ENCODE measurements at regions not wholly inside any gene's neighbourhood (a gene's known extent, or its start where the extent isn't known, plus 50 kb on each side); places are given as distances from the start of the nearest gene placed in this dataset.

- no peak for DNase-seq
Measured at GRCh38 chr6:169989594-169989993, 238.2 kb downstream of the ERMARD start.

- DNase-seq, result no peak
Measured at GRCh38 chr6:169988769-169989550, 237.5 kb downstream of the ERMARD start.

DNA sequence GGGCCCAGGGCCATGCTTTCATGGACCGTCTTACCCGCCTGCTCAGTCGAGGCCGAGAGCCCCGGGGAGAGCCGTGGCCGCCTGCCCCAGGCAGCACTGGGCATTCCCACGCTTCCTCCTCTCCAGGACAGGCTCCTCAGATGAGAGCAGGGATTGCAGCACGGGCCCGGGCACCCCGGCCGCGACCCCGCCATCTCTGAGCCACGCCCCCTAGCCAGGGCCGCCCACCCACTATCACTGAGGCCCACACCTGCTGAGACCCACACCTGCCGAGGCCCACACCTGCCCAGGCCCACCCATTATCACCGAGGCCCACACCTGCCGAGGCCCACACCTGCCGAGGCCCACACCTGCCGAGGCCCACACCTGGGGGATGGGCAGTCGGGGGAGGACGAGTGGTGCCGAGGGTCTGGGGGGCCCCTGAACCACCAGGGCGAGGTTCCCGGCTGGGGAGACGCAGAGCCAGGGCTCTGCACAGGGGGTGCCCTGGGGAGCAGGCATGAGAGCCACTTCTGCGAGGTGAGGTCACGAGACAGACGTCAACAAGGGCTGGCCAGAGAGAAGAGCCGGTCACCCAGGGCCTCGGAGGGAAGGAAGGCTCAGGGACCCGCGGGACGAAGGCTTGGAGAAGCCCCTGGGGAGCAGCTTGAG lies 235.6 kb downstream of the ERMARD start:
- DNase-seq, result no peak

DNA sequence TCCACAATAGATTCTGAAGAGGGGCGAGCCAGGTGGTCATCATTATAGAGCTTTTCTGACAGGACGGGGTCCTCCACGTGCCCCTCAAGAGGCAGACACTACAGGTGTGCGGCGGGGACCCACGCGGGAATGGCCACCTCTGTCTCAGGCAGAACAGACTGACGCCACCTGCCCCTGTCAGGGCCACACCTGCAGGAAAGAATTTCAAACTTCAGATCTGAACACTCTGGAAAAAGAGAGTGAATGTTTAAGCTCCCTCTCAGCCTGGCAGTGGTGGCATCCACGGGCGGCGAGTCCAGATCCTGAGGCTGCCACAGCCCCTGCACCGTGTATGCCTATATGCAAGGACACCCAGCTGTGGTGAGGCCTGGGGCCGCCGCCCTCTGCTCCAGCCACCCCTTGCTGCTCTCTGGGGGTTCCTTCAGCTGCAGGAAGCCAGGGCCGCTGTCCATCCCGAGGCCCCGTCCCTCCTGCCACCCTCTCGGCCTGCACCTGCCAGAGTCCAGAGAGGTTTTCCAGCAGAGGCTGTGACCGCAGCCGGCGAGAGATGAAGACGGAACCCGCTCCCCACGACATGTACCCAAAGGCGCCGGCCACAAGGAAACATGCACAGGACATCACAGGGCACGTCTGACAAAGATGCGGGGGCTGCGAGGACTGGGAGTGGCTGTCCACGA lies 234.9 kb downstream of the ERMARD start:
- no peak for DNase-seq

DNA sequence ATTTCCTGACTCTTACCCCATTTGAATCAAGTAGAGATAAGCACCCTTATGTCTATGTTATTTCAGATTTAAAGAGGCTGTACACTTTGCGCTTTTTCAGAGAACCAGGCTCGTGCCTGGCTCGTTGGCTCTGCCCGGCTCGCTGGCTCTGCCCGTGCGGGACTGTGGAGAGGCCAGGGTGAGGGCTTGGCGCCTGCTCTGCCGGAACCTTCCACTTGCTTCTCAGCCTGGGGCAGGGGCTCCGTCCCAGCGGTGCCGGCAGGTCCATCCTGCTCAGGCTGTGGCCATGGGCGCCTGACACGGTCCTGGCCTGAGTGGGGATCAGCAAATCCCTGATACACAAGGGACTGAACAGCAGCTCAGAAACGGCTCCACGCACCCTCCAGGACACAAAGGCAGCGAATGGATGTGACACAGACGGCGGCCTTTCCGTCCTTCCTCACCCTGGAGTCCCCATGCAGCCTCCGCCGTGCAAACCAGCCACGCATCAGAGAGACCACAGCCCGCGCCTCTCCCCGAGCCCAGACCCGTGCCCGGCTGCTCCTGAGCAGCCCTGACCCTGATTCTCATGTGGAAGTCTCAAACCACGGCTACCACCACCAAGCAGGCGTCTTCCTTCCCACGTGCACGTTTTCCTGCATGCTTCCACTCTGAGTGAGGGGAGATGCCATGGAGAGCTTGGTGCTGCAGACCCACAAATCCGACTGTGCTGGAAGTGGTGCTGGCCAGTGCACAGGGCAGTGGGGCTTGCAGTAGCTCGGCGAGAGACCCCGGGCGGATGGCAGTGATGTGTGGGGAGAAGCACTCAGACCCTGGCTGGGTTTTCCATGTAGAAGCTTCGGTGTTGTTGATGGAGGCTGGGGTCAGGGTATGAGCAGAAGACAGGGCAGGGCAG lies 233.9 kb downstream of the ERMARD start:
- DNase-seq, result no peak

DNA sequence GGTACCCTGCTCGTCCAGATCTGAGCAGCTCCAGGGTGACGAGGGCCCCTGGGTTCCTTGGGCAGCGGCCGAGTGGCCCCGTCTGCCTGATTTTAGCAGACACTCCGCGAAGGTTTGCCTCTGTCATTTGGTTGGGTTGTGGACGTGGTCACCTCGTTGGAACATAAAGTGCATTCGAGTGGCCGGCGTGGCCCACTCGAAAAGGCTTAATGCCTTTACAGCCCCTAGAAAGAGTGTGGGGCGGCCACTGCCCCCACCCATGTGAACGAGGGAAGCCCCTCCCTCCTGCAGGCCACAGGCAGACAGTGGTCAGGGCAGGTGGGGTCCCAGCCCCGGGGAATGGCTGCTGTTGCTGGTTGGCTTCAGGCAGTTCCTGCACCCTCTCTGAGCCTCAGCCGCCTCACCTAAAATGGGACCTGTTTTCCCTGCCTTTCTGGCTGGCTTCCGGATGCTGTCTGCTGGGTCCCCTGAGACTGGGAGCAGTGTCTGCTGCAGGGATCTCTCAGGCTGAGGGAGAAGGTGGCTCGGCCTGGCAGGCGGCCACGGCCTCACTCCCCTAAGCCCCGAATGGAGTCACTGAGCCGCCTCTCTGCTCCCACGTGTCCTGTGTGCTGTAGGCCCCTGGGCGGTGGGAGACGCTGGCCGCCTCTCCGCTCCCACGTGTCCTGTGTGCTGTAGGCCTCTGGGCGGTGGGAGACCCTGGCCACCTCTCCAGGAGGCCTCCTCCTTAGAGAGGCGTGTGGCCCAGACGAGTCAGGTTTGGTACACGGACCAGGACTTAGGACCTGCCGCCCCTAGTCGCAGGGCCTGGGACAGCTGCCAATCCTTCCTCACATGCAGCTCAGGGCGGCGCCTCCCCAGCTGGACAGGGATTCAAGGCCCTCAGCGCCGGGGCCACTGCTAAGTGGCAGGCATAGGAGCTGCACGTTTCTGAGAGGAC lies 233.0 kb downstream of the ERMARD start:
- no peak for DNase-seq

DNA sequence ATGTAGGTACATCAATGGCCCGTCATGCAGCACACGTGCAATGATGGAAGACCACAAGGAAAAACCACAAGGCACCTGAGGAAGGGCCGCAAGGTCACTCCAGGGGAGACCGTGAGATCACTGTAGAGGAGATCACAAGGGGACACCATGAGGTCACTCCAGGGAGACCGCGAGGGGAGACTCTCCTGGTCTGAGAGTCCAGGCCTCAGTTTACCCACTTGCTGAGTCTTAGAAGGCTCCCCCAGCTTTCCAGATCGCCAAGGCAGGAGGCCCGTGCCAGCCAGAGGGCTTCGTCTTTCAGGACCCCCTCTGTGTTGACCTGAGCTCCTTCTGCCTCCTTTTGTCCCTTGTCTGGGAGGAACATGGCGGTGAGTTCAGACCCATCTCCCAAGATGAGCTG lies 232.2 kb downstream of the ERMARD start:
- DNase-seq, result no peak

GRCh38 chr6:169982461-169983386 lies 231.3 kb downstream of the ERMARD start:
- DNase-seq, result no peak

- no peak for DNase-seq
Measured at GRCh38 chr6:169981969-169982368, 230.5 kb downstream of the ERMARD start.

- DNase-seq, result no peak
Measured at GRCh38 chr6:169981568-169981967, 230.1 kb downstream of the ERMARD start.

- no peak for DNase-seq
Measured at GRCh38 chr6:169980826-169981450, 229.5 kb downstream of the ERMARD start.

- DNase-seq, result no peak
Measured at GRCh38 chr6:169979873-169980432, 228.5 kb downstream of the ERMARD start.

DNA sequence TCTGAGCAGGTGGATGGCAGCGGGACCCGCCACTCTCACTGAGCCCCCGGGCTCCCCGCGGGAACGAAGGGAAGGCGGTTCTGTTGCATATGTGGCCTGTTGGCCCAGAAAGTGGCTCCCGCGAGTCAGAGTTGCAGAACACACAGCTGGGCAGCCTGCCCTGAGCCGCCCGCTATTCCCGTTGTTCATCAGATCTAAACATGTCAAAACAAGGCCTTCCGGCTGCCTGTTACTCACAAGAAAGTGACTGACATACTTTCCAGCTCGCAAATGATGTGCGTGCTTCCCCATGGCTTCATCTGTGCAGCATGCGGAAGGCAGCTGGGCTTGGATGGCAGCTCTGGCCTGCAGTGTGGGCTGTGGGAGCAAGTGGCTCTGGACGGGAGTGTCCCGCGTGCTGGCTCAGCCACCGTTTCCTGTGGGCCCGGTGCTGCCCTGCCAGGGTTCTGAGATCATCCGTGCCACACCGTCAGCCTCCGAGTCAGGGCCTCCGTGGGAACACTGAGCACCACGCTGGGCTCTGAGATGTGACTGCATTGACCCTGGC lies 227.3 kb downstream of the ERMARD start:
- peak; percentile 63 for DNase-seq

- DNase-seq, result no peak
Measured at GRCh38 chr6:169977434-169978265, 226.2 kb downstream of the ERMARD start.

GRCh38 chr6:169976301-169977081 lies 225.1 kb downstream of the ERMARD start:
- DNase-seq, result no peak

GRCh38 chr6:169975701-169976100 lies 224.3 kb downstream of the ERMARD start:
- no peak for DNase-seq

DNA sequence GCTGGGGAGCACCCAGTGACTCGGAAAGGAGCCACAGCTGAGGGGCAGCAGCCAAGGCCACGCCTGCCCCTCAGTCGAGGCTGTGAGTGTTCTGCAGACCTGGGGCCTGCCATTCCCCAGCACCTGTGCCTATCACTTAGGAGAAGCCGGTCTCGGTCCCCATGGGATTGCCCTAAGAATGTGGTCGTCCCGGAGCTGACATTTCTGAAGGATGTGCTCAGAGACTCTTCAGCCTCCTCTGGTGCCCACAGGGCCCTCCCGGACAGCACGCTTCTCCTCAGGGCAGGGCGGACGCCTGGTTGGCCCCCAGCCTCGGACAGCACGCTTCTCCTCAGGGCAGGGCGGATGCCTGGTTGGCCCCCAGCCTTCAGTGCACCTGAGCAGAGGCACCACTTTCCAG lies 223.9 kb downstream of the ERMARD start:
- DNase-seq, result no peak

- DNase-seq, result no peak
Measured at GRCh38 chr6:169974663-169975062, 223.2 kb downstream of the ERMARD start.

Measured in eye (tissue), 1 donor.